WERI-Rb-1 (cell line): ENCODE measurements at regions not wholly inside any gene's neighbourhood (a gene's known extent, or its start where the extent isn't known, plus 50 kb on each side); places are given as distances from the start of the nearest gene placed in this dataset.
"Not testable (repeated sequence)": the region's sequence is repeated elsewhere in the genome, so short reads cannot be mapped to it uniquely, and the experiment has no call there.

Source experiments
- DNase-seq: peaks from one replicate; pipeline ENCODE4 v3.0.0-alpha.2; 2020
- H3K27ac ChIP-seq: fragments of 250-450 bp; sonication (Bioruptor Pico); 2 replicates; pipeline ENCODE4 v1.5.1; 2020; ENCODE audit warnings: mild to moderate bottlenecking, moderate library complexity
- H3K27me3 ChIP-seq: fragments of 250-450 bp; sonication (Bioruptor Pico); 2 replicates; pipeline ENCODE4 v1.5.1; 2021; ENCODE audit warnings: mild to moderate bottlenecking, low read depth, moderate library complexity; ENCODE audit not compliant: insufficient read depth, severe bottlenecking
- H3K36me3 ChIP-seq: fragments of 250-450 bp; sonication (Bioruptor Pico); 2 replicates; pipeline ENCODE4 v1.5.1; 2020; ENCODE audit warnings: mild to moderate bottlenecking, moderate library complexity
- H3K4me3 ChIP-seq: 2 replicates; pipeline ENCODE4 v1.5.1; 2011; ENCODE audit warnings: low read depth, mild to moderate bottlenecking, control low read depth, low read length
- H3K9me3 ChIP-seq: fragments of 250-450 bp; sonication (Bioruptor Pico); 2 replicates; pipeline ENCODE4 v1.5.1; 2021; ENCODE audit warnings: mild to moderate bottlenecking, moderate library complexity; ENCODE audit not compliant: severe bottlenecking
- TF ChIP-seq, protein P1 (sequence below): IDR thresholded peaks from 2 replicates; pipeline ENCODE4 v1.5.1; 2011; ENCODE audit warnings: low read depth, mild to moderate bottlenecking, control low read depth, inconsistent platforms, low read length

DNA sequence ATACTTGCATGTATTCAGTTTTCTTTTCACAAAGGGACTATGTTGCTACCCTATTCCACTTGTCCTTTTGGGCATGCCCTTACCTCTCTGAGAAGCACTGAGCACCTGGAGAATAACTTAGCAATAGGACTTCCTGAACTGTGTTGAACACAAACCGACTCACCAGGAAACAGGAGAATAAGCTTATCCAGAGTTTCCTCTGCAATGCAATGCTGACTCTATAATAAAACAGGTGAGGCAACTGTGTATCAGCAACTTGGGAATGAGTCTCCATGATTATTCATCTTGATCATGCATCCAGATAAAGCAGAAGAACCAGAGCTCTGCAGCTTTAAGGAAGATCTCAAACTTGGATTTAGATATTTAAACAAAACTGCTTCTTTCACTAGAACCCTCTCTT is 806.5 kb downstream of the IGSF11 start:
- no peak overlapping the region for H3K27ac ChIP-seq
- TF ChIP-seq, protein P1, sequence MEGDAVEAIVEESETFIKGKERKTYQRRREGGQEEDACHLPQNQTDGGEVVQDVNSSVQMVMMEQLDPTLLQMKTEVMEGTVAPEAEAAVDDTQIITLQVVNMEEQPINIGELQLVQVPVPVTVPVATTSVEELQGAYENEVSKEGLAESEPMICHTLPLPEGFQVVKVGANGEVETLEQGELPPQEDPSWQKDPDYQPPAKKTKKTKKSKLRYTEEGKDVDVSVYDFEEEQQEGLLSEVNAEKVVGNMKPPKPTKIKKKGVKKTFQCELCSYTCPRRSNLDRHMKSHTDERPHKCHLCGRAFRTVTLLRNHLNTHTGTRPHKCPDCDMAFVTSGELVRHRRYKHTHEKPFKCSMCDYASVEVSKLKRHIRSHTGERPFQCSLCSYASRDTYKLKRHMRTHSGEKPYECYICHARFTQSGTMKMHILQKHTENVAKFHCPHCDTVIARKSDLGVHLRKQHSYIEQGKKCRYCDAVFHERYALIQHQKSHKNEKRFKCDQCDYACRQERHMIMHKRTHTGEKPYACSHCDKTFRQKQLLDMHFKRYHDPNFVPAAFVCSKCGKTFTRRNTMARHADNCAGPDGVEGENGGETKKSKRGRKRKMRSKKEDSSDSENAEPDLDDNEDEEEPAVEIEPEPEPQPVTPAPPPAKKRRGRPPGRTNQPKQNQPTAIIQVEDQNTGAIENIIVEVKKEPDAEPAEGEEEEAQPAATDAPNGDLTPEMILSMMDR, result no peak
- no peak overlapping the region for H3K4me3 ChIP-seq
- H3K36me3 ChIP-seq, result no peaks in the 10 kb centered on the region
- no peak for DNase-seq
- peaks cover 21% of the 10 kb centered on the region for H3K27me3 ChIP-seq
- no peaks in the 10 kb centered on the region for H3K9me3 ChIP-seq

DNA sequence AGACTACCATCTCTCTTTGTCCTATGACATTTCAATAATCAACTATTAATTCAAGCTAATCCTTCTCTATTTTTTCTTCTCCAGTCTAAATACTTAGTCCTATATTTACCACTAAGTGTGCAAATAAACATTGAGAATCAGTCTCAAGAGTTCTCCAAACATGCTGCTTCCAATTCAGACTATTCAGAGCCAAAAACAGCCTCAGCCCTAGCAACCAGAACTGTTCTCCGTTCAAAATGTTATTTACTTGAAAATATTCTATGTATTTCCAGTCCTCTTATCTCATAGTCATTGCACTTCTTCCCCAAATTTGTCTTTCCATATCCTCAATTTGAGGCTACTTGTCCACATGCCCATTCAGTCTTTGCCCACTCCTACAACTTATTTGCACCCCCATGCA is 805.5 kb downstream of the IGSF11 start:
- H3K36me3 ChIP-seq, result no peaks in the 10 kb centered on the region
- H3K27me3 ChIP-seq, result peaks cover 17% of the 10 kb centered on the region
- TF ChIP-seq, protein P1, result no peak
- no peak overlapping the region for H3K27ac ChIP-seq
- H3K4me3 ChIP-seq, result no peak overlapping the region
- no peak for DNase-seq
- no peaks in the 10 kb centered on the region for H3K9me3 ChIP-seq

DNA sequence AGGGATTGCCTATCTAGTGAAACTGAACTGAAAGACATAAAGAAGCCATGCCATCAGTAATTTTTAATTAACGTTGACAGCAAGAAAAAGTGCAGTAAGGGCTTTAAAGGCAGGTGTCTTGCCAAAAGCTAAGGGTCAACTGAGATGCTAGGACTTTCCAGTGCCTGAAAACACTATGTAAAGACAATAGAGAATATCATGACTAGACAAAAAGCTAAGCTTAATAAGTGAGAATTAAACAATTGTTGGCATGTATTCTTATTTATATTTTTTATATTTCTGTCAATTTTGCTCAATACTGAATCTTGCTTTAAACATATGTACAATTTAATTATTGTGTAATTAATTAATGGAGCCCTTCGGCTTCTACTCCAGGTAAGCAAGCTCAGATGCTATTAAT is 803.1 kb downstream of the IGSF11 start:
- H3K9me3 ChIP-seq, result no peaks in the 10 kb centered on the region
- peaks cover 21% of the 10 kb centered on the region for H3K27me3 ChIP-seq
- no peak overlapping the region for H3K27ac ChIP-seq
- no peak for DNase-seq
- H3K36me3 ChIP-seq, result no peaks in the 10 kb centered on the region
- TF ChIP-seq, protein P1, result no peak
- H3K4me3 ChIP-seq, result no peak overlapping the region

DNA sequence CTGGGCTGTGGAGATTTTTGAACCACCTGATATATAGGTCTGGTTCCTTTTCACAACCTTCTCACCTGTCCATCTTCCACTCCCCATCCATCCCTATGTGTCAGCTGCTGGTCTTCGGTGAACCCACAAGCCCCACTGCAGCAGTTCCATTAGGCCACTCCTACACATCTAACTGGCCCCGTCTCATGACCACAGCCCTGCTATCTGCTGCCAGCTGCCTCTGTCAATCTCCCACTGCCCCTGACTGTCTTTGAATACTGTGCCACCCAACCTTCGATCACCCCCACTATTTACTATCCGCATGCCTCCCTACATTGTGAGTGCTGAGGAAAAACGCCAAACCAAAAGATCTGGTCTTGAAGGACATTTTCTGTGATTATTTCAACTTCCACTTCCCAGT is 795.4 kb downstream of the IGSF11 start:
- H3K9me3 ChIP-seq, result no peaks in the 10 kb centered on the region
- H3K27me3 ChIP-seq, result peaks cover 22% of the 10 kb centered on the region
- no peak for DNase-seq
- TF ChIP-seq, protein P1, result no peak
- no peak overlapping the region for H3K4me3 ChIP-seq
- H3K27ac ChIP-seq, result no peak overlapping the region
- H3K36me3 ChIP-seq, result no peaks in the 10 kb centered on the region

DNA sequence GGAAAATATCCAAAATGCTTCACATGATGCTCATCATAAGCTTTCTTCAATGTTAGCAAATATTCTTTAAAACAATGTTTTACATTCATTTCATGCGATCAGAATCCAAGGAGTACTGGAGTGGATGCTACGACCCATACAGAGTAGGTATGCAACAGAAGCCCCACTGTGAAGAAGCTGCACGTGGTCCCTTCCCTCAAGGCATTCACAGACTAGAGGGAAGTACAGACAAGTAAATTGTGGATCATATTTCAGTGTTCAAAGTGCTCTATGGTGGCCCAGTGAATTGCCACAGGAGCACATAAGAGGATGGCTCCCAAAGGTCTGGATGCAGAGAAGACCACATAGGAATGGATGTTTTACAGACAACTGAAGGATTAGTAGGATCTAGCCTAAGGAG is 789.9 kb downstream of the IGSF11 start:
- DNase-seq, result no peak
- Histone ChIP-seq H3K4me3 (no peak overlapping the region), H3K9me3 (no peaks in the 10 kb centered on the region), H3K36me3 (no peaks in the 10 kb centered on the region), H3K27me3 (peaks cover 9% of the 10 kb centered on the region), H3K27ac (no peak overlapping the region)
- TF ChIP-seq, protein P1, result no peak

DNA sequence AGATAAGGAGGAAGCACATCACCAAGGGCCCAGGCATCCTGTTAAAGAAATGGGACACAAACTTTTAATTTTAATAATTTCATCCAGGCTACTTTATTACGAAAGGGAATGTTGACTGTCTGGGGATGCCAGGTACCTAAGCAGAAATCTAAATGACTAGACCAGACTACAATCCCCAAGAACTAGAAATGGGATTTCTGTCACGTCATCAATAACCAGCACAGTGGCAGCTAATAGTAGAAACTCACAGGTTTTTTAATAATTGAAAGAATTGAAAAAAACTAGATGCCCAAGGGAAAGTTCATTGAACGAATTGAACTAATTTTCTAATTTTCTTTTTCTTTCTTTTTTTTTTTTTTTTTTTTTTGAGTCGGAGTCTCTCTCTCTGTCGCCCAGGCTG is 789.3 kb downstream of the IGSF11 start:
- Histone ChIP-seq H3K9me3 (no peaks in the 10 kb centered on the region), H3K27ac (no peak overlapping the region), H3K4me3 (no peak overlapping the region), H3K27me3 (peaks cover 5% of the 10 kb centered on the region), H3K36me3 (no peaks in the 10 kb centered on the region)
- DNase-seq, result no peak
- TF ChIP-seq, protein P1, result no peak

DNA sequence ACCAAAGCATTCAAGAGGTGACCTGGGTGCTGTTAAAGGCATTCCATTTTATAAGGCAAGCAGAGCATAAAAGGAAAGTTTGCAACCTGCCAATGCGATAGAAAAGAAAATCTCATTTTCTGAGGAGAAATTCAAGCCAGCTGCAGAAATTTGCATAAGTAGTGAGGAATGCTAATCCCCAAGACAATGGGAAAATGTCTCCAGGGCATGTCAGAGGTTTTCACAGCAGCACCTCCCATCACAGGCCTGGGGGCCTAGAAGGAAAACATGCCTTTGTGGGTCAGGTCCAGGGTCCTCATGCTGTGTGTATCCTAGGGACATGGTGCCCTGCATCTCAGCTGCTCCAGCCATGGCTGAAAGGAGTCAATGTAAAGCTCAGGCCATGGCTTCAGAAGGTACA is 775.8 kb downstream of the IGSF11 start:
- DNase-seq, H3K36me3 ChIP-seq, H3K27ac ChIP-seq, H3K27me3 ChIP-seq, H3K9me3 ChIP-seq, H3K4me3 ChIP-seq: not testable (repeated sequence)
